ENCODE measurements at regions not wholly inside any gene's neighbourhood (a gene's known extent, or its start where the extent isn't known, plus 50 kb on each side); places are given as distances from the start of the nearest gene placed in this dataset.

- DNase-seq = no peak
Measured at GRCh38 chr2:64704161-64704560, 50.4 kb upstream of the SERTAD2 start.

GRCh38 chr2:64704996-64705395 lies 51.3 kb upstream of the SERTAD2 start:
- DNase-seq = no peak

- no peak for DNase-seq
Measured at GRCh38 chr2:64707276-64707675, 53.6 kb upstream of the SERTAD2 start.

- DNase-seq = no peak
Measured at GRCh38 chr2:64708829-64709228, 55.1 kb upstream of the SERTAD2 start.

- DNase-seq = peak; percentile 37
Measured at GRCh38 chr2:64711252-64711800, 57.6 kb upstream of the SERTAD2 start.

- no peak for DNase-seq
Measured at GRCh38 chr2:64713686-64714085, 60.0 kb upstream of the SERTAD2 start.

- no peak for DNase-seq
Measured at GRCh38 chr2:64716569-64716968, 62.9 kb upstream of the SERTAD2 start.

GRCh38 chr2:64718250-64718885 lies 64.7 kb upstream of the SERTAD2 start:
- no peak for DNase-seq

- no peak for DNase-seq
Measured at GRCh38 chr2:64720535-64721319, 67.0 kb upstream of the SERTAD2 start.

- no peak for DNase-seq
Measured at GRCh38 chr2:64721320-64721623, 67.6 kb upstream of the SERTAD2 start.

GRCh38 chr2:64722291-64723044 lies 68.8 kb upstream of the SERTAD2 start:
- DNase-seq = no peak

GRCh38 chr2:64727013-64727767 lies 73.5 kb upstream of the SERTAD2 start:
- no peak for DNase-seq

- DNase-seq = no peak
Measured at GRCh38 chr2:64727843-64728463, 74.2 kb upstream of the SERTAD2 start.

GRCh38 chr2:64730551-64731262 lies 77.0 kb upstream of the SERTAD2 start:
- DNase-seq = peak; percentile 74

GRCh38 chr2:64731263-64731643 lies 77.5 kb upstream of the SERTAD2 start:
- no peak for DNase-seq

GRCh38 chr2:64731746-64732145 lies 78.0 kb upstream of the SERTAD2 start:
- DNase-seq = no peak

GRCh38 chr2:64732146-64732545 lies 78.4 kb upstream of the SERTAD2 start:
- DNase-seq = no peak

GRCh38 chr2:64735504-64735903 lies 81.8 kb upstream of the SERTAD2 start:
- DNase-seq = no peak

- DNase-seq = no peak
Measured at GRCh38 chr2:64737547-64737946, 83.8 kb upstream of the SERTAD2 start.

GRCh38 chr2:64738026-64738425 lies 84.3 kb upstream of the SERTAD2 start:
- no peak for DNase-seq

- no peak for DNase-seq
Measured at GRCh38 chr2:64742678-64743077, 89.0 kb upstream of the SERTAD2 start.
